ENCODE measurements at regions not wholly inside any gene's neighbourhood (a gene's known extent, or its start where the extent isn't known, plus 50 kb on each side); places are given as distances from the start of the nearest gene placed in this dataset.
"Not testable (repeated sequence)": the region's sequence is repeated elsewhere in the genome, so short reads cannot be mapped to it uniquely, and the experiment has no call there.

DNA sequence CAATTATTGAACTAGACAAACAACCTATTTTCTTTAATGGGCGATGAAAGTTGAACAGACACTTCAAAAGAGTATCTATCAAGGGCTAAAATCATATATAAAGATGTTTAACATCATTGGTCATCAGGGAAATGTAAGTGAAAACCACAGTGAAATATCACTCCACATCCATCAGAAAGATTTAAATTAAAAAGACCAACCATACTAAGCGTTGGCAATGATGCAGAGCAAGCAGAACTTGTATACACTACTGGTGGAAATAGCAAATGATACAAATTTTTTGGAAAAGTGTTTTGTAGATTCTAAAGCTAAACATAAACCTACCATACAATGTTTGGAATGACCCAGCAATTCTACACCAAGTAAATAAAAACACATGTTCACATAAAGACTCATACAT lies 65.9 kb upstream of the THBS1 start:
- no peak overlapping the region for H3K4me3 ChIP-seq (ENCODE audit: low read depth, poor library complexity, severe bottlenecking)
- intact Hi-C loops (cut with DNase I; ENCODE audit: low total_unique reads) = no loop called here
- TF ChIP-seq, protein P1, sequence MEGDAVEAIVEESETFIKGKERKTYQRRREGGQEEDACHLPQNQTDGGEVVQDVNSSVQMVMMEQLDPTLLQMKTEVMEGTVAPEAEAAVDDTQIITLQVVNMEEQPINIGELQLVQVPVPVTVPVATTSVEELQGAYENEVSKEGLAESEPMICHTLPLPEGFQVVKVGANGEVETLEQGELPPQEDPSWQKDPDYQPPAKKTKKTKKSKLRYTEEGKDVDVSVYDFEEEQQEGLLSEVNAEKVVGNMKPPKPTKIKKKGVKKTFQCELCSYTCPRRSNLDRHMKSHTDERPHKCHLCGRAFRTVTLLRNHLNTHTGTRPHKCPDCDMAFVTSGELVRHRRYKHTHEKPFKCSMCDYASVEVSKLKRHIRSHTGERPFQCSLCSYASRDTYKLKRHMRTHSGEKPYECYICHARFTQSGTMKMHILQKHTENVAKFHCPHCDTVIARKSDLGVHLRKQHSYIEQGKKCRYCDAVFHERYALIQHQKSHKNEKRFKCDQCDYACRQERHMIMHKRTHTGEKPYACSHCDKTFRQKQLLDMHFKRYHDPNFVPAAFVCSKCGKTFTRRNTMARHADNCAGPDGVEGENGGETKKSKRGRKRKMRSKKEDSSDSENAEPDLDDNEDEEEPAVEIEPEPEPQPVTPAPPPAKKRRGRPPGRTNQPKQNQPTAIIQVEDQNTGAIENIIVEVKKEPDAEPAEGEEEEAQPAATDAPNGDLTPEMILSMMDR (IDR thresholded peaks at IDR 0.05) = no peak
- no peak for TF ChIP-seq POLR2A (IDR thresholded peaks at IDR 0.05)
- DNase-seq (ENCODE audit: low spot score in 2 of 2) = no peak
- WGBS, 2 donors = 97% methylated on average over 2 of the region's 2 CpGs

GRCh38 chr15:39515765-39516164 lies 65.1 kb upstream of the THBS1 start:
- 81% methylated on average over 3 of the region's 3 CpGs for WGBS, 2 donors

GRCh38 chr15:39517122-39517855 lies 63.6 kb upstream of the THBS1 start:
- TF ChIP-seq, protein P1 (IDR thresholded peaks at IDR 0.05) = no peak
- no peak for TF ChIP-seq POLR2A (IDR thresholded peaks at IDR 0.05)
- intact Hi-C loops (cut with DNase I; ENCODE audit: low total_unique reads) = no loop called here
- 88 to 95% methylated on average over 6 of the region's 6 CpGs for WGBS, 2 donors
- no peak overlapping the region for H3K4me3 ChIP-seq (ENCODE audit: low read depth, poor library complexity, severe bottlenecking)
- DNase-seq (ENCODE audit: low spot score in 2 of 2) = no peak

More at GRCh38 chr15:39515765-39516164, 65.1 kb upstream of the THBS1 start:
- no peak overlapping the region for H3K4me3 ChIP-seq (ENCODE audit: low read depth, poor library complexity, severe bottlenecking)
- TF ChIP-seq, protein P1 (IDR thresholded peaks at IDR 0.05) = no peak
- no peak for DNase-seq (ENCODE audit: low spot score in 2 of 2)
- intact Hi-C loops (cut with DNase I; ENCODE audit: low total_unique reads) = no loop called here

DNA sequence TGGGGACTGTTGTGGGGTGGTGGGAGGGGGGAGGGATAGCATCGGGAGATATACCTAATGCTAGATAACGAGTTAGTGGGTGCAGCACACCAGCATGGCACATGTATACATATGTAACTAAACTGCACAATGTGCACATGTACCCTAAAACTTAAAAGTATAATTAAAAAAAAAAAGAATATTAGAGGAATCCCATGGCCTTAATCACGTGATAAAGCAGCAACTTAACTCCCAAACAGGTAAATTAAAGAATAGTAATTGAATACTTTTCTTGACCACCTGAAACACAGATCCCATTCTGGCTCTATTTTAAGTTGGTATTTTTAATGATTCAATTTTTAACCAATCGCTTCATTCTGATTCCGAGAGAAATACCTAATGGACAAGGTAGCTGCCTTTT lies 56.9 kb upstream of the THBS1 start:
- intact Hi-C loops (cut with DNase I; ENCODE audit: low total_unique reads); DNase-seq (ENCODE audit: low spot score in 2 of 2); H3K4me3 ChIP-seq (ENCODE audit: low read depth, poor library complexity, severe bottlenecking): not testable (repeated sequence)
- 90 to 92% methylated on average over 5 of the region's 5 CpGs for WGBS, 2 donors

DNA sequence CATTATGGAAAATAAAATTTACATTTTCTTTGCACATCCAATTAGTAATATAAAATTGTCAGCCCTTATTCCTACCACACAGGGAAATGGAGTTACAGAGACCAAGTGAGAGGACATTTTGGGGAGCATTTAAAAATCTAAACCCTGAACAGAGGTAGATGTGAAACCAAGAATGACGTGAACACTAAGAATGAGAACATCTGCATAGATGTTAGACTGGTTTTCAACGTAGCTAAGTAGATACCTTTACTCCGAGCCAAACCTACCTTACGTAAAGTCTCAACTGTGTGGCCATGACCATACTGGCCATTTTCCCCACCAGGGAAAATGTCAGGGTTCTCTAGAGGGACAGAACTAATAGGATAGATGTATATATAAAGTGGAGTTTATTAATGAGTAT lies 51.4 kb upstream of the THBS1 start:
- intact Hi-C loops (cut with DNase I; ENCODE audit: low total_unique reads) = no loop called here
- DNase-seq (ENCODE audit: low spot score in 2 of 2) = no peak
- 93 to 95% methylated on average over 4 of the region's 4 CpGs for WGBS, 2 donors
- TF ChIP-seq POLR2A (IDR thresholded peaks at IDR 0.05) = no peak
- TF ChIP-seq, protein P1 (IDR thresholded peaks at IDR 0.05) = no peak
- H3K4me3 ChIP-seq (ENCODE audit: low read depth, poor library complexity, severe bottlenecking) = no peak overlapping the region

- H3K4me3 ChIP-seq (ENCODE audit: low read depth, poor library complexity, severe bottlenecking) = no peak overlapping the region
- 47 to 59% methylated on average over 7 of the region's 7 CpGs for WGBS, 2 donors
- no peak for TF ChIP-seq POLR2A (IDR thresholded peaks at IDR 0.05)
- TF ChIP-seq, protein P1 (IDR thresholded peaks at IDR 0.05) = no peak
- DNase-seq (ENCODE audit: low spot score in 2 of 2) = peak in 1 of 2 donors; percentile 39
- intact Hi-C loops (cut with DNase I; ENCODE audit: low total_unique reads) = no loop called here
These were observed 50.2 kb upstream of the THBS1 start for GRCh38 chr15:39530480-39531342.

Data from lower leg skin (tissue), 4 donors.